H9 (cell line): ENCODE measurements at regions not wholly inside any gene's neighbourhood (a gene's known extent, or its start where the extent isn't known, plus 50 kb on each side); places are given as distances from the start of the nearest gene placed in this dataset.

Source experiments
- DNase-seq: peaks from one replicate; pipeline ENCODE4 v3.0.0-alpha.2; 2017
- H2AFZ ChIP-seq: one replicate; pipeline ENCODE4 v1.6.1; 2013; ENCODE audit warnings: mild to moderate bottlenecking, low read length, control low read depth, moderate library complexity
- H2AK5ac ChIP-seq: 2 replicates; pipeline ENCODE4 v1.6.1; 2013; ENCODE audit warnings: low read length, control low read depth, mixed read lengths; ENCODE audit not compliant: insufficient read length
- H2BK120ac ChIP-seq: one replicate; pipeline ENCODE4 v1.6.1; 2013; ENCODE audit warnings: low read depth, mild to moderate bottlenecking, low read length, control low read depth, inconsistent platforms; ENCODE audit not compliant: poor library complexity, severe bottlenecking
- H2BK12ac ChIP-seq: 2 replicates; pipeline ENCODE4 v1.6.1; 2013; ENCODE audit warnings: low read length, control low read depth, mixed read lengths, low read depth; ENCODE audit not compliant: insufficient read length
- H2BK15ac ChIP-seq: 2 replicates; pipeline ENCODE4 v1.6.1; 2013; ENCODE audit warnings: low read depth, low read length, control low read depth
- H2BK20ac ChIP-seq: one replicate; pipeline ENCODE4 v1.6.1; 2013; ENCODE audit warnings: low read depth, mild to moderate bottlenecking, low read length, control low read depth, inconsistent platforms; ENCODE audit not compliant: poor library complexity, severe bottlenecking
- H2BK5ac ChIP-seq: 2 replicates; pipeline ENCODE4 v1.6.1; 2013; ENCODE audit warnings: low read length, control low read depth, mixed read lengths; ENCODE audit not compliant: insufficient read length
- H3K14ac ChIP-seq: 2 replicates; pipeline ENCODE4 v1.6.1; 2013; ENCODE audit warnings: low read length, control low read depth; ENCODE audit not compliant: insufficient read depth
- H3K18ac ChIP-seq: 2 replicates; pipeline ENCODE4 v1.6.1; 2013; ENCODE audit warnings: low read depth, mild to moderate bottlenecking, mixed read lengths, low read length, control low read depth; ENCODE audit not compliant: insufficient read length
- H3K23ac ChIP-seq: 2 replicates; pipeline ENCODE4 v1.6.1; 2013; ENCODE audit warnings: low read length, control low read depth, mixed read lengths, low read depth; ENCODE audit not compliant: insufficient read length
- H3K23me2 ChIP-seq: 2 replicates; pipeline ENCODE4 v1.6.1; 2013; ENCODE audit warnings: low read depth, mild to moderate bottlenecking, mixed read lengths, low read length, control low read depth; ENCODE audit not compliant: insufficient read length, poor library complexity, severe bottlenecking
- H3K27ac ChIP-seq: 2 replicates; pipeline ENCODE4 v1.5.1; 2013; ENCODE audit warnings: low read length, control low read depth, mixed read lengths, low read depth; ENCODE audit not compliant: insufficient read length
- H3K27me3 ChIP-seq: 2 replicates; pipeline ENCODE4 v1.6.1; 2013; ENCODE audit warnings: low read length, control low read depth, inconsistent platforms; ENCODE audit not compliant: insufficient read depth
- H3K4ac ChIP-seq: 2 replicates; pipeline ENCODE4 v1.6.1; 2013; ENCODE audit warnings: low read depth, mild to moderate bottlenecking, control low read depth, inconsistent platforms, low read length, moderate library complexity
- H3K4me1 ChIP-seq: 2 replicates; pipeline ENCODE4 v1.6.1; 2013; ENCODE audit warnings: low read length, control low read depth, inconsistent platforms; ENCODE audit not compliant: insufficient read depth
- H3K4me2 ChIP-seq: 2 replicates; pipeline ENCODE4 v1.6.1; 2013; ENCODE audit warnings: low read length, control low read depth, mixed read lengths; ENCODE audit not compliant: insufficient read length, insufficient read depth
- H3K56ac ChIP-seq: 2 replicates; pipeline ENCODE4 v1.6.1; 2013; ENCODE audit warnings: low read depth, mild to moderate bottlenecking, mixed read lengths, low read length, control low read depth; ENCODE audit not compliant: insufficient read length
- H3K79me1 ChIP-seq: 2 replicates; pipeline ENCODE4 v1.6.1; 2013; ENCODE audit warnings: low read depth, mild to moderate bottlenecking, moderate library complexity, low read length, control low read depth, inconsistent platforms; ENCODE audit not compliant: insufficient read depth, poor library complexity, severe bottlenecking
- H3K79me2 ChIP-seq: 2 replicates; pipeline ENCODE4 v1.6.1; 2013; ENCODE audit warnings: low read length, control low read depth, inconsistent platforms; ENCODE audit not compliant: insufficient read depth
- H3K9ac ChIP-seq: 2 replicates; pipeline ENCODE4 v1.6.1; 2013; ENCODE audit warnings: low read length, control low read depth, mixed read lengths; ENCODE audit not compliant: insufficient read length; ENCODE audit errors: extremely low read depth
- H3K9me3 ChIP-seq: one replicate; pipeline ENCODE4 v1.6.1; 2013; ENCODE audit warnings: low read depth, low read length, inconsistent platforms; ENCODE audit not compliant: control insufficient read depth
- H3T11ph ChIP-seq: one replicate; pipeline ENCODE4 v1.6.1; 2013; ENCODE audit warnings: mild to moderate bottlenecking, low read length, control low read depth, inconsistent platforms
- H4K20me1 ChIP-seq: one replicate; pipeline ENCODE4 v1.6.1; 2013; ENCODE audit not compliant: control insufficient read depth, insufficient read length, insufficient read depth
- H4K5ac ChIP-seq: 2 replicates; pipeline ENCODE4 v1.6.1; 2013; ENCODE audit warnings: low read depth, mild to moderate bottlenecking, mixed read lengths, low read length, control low read depth; ENCODE audit not compliant: insufficient read length
- H4K8ac ChIP-seq: replicated peaks from 2 replicates; pipeline ENCODE4 v1.6.1; 2013; ENCODE audit warnings: low read length, control low read depth, mixed read lengths, low read depth; ENCODE audit not compliant: insufficient read length
- H4K91ac ChIP-seq: 2 replicates; pipeline ENCODE4 v1.6.1; 2013; ENCODE audit warnings: low read depth, mild to moderate bottlenecking, moderate library complexity, mixed read lengths, low read length, control low read depth; ENCODE audit not compliant: insufficient read length
- H3K27ac Mint-ChIP-seq, 3 experiments: 2 replicates in 2 of 3; 3 replicates in 1 of 3; pipeline ENCODE4 v1.8.0; 2020 to 2021; ENCODE audit warnings: mixed read lengths in 3 of 3, mild to moderate bottlenecking in 1 of 3, moderate library complexity in 1 of 3
- H3K27me3 Mint-ChIP-seq: 2 replicates; pipeline ENCODE4 v1.8.0; 2021; ENCODE audit warnings: low read depth, mild to moderate bottlenecking, moderate library complexity, mixed read lengths
- H3K36me3 Mint-ChIP-seq, 3 experiments: 2 replicates in 2 of 3; 3 replicates in 1 of 3; pipeline ENCODE4 v1.8.0; 2020 to 2021; ENCODE audit warnings: low read depth in 3 of 3, mixed read lengths in 3 of 3; ENCODE audit not compliant: insufficient read depth in 1 of 3
- H3K4me1 Mint-ChIP-seq, 2 experiments: 2 replicates each; pipeline ENCODE4 v1.8.0; 2020; ENCODE audit warnings: mixed read lengths in 2 of 2
- H3K4me3 Mint-ChIP-seq, 2 experiments: 2 replicates in 1 of 2; 3 replicates in 1 of 2; pipeline ENCODE4 v1.8.0; 2020 to 2021; ENCODE audit warnings: mild to moderate bottlenecking in 2 of 2, mixed read lengths in 2 of 2, moderate library complexity in 1 of 2
- H3K9me3 Mint-ChIP-seq, 2 experiments: 2 replicates in 1 of 2; 3 replicates in 1 of 2; pipeline ENCODE4 v1.8.0; 2020; ENCODE audit warnings: mild to moderate bottlenecking in 2 of 2, mixed read lengths in 2 of 2, moderate library complexity in 1 of 2
- WGBS: extraction: QIAGEN DNeasy Blood & Tissue Kit; methylation state at CpG from one replicate; pipeline ENCODE4 v1.1.7; 2013; ENCODE audit warnings: missing lambda C conversion rate, low lambda C conversion rate, mixed read lengths; ENCODE audit not compliant: insufficient read length; ENCODE audit errors: extremely low coverage; 5-methylcytosine and 5-hydroxymethylcytosine counted together
- TF ChIP-seq, protein P1 (sequence below): fragments of 200-600 bp; sonication (generic); conservative IDR thresholded peaks from 3 replicates; pipeline ENCODE4 v1.8.0; 2021; ENCODE audit warnings: antibody characterized with exemption, mild to moderate bottlenecking

DNA sequence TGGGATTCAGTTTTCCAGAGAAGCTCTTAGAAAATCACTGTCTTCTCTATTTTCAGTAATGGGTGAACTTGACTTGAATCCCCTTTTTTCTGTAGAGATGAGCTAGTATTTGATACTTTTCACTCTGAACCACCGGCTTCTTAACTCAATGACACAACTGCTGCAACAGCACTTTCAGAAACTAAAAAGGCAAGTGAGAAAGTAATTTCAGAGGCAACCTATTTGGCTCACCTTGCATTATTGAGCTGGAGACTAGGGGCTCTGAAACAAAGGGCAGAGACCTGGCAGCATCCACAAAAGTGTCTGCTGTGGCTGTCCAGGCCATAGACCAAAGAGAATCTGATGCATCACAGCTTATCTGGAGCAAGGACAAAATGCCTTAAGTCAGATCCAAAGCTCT lies 289.8 kb upstream of the IRAK1BP1 start:
- Histone ChIP-seq H2BK5ac (no peak overlapping the region), H3T11ph (no peak overlapping the region), H4K8ac (no peak overlapping the region), H3K4me2 (no peak overlapping the region), H3K9me3 (no peaks in the 10 kb centered on the region), H2BK12ac (no peak overlapping the region), H3K14ac (no peak overlapping the region), H3K23me2 (no peaks in the 10 kb centered on the region), H2AFZ (no peak overlapping the region), H2BK15ac (no peak overlapping the region), H3K23ac (no peak overlapping the region), H3K18ac (no peak overlapping the region), H2BK120ac (no peak overlapping the region), H4K20me1 (no peaks in the 10 kb centered on the region), H3K79me2 (no peaks in the 10 kb centered on the region), H3K27me3 (no peaks in the 10 kb centered on the region), H3K56ac (no peak overlapping the region), H3K4ac (no peak overlapping the region), H2BK20ac (no peak overlapping the region), H3K9ac (no peak overlapping the region), H3K4me1 (peaks cover 2% of the 10 kb centered on the region; the same call in 1 of the 2 replicates), H3K79me1 (no peaks in the 10 kb centered on the region), H4K5ac (no peak overlapping the region), H4K91ac (no peak overlapping the region), H3K27ac (no peak overlapping the region), H2AK5ac (no peak overlapping the region)
- Mint-ChIP-seq H3K4me1 (peaks cover 27 to 32% of the 10 kb centered on the region in 2 experiments), H3K36me3 (peaks cover 0 to 5% (median 3%) of the 10 kb centered on the region in 3 experiments; a peak in 4 of 7 replicates), H3K27ac (no peak overlapping the region), H3K27me3 (no peaks in the 10 kb centered on the region), H3K4me3 (no peak overlapping the region), H3K9me3 (peaks cover 5 to 6% of the 10 kb centered on the region in 2 experiments)
- TF ChIP-seq, protein P1, sequence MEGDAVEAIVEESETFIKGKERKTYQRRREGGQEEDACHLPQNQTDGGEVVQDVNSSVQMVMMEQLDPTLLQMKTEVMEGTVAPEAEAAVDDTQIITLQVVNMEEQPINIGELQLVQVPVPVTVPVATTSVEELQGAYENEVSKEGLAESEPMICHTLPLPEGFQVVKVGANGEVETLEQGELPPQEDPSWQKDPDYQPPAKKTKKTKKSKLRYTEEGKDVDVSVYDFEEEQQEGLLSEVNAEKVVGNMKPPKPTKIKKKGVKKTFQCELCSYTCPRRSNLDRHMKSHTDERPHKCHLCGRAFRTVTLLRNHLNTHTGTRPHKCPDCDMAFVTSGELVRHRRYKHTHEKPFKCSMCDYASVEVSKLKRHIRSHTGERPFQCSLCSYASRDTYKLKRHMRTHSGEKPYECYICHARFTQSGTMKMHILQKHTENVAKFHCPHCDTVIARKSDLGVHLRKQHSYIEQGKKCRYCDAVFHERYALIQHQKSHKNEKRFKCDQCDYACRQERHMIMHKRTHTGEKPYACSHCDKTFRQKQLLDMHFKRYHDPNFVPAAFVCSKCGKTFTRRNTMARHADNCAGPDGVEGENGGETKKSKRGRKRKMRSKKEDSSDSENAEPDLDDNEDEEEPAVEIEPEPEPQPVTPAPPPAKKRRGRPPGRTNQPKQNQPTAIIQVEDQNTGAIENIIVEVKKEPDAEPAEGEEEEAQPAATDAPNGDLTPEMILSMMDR: no peak
- DNase-seq: no peak
- no CpG with 5 or more reads among the region's 1 CpG for WGBS
